Keratinocyte (primary cell): ENCODE measurements at regions not wholly inside any gene's neighbourhood (a gene's known extent, or its start where the extent isn't known, plus 50 kb on each side); places are given as distances from the start of the nearest gene placed in this dataset.

ENCODE experiments used
- DNase-seq: peaks from one replicate; pipeline ENCODE4 v3.0.0-alpha.2; 2011; ENCODE audit warnings: low read depth, missing footprints, low spot score
- FAIRE-seq: peaks from 2 replicates; lab custom pipeline; 2011; peaks lifted over from hg19 to GRCh38; lab: Jason Lieb, UNC
- H2AFZ ChIP-seq: 2 replicates; pipeline ENCODE4 v1.6.0; 2012; ENCODE audit warnings: low read length, control low read depth, inconsistent platforms; ENCODE audit not compliant: control insufficient read depth
- H3K27ac ChIP-seq: 2 replicates; pipeline ENCODE4 v1.5.1; 2011; ENCODE audit warnings: low read length; ENCODE audit not compliant: control insufficient read depth, insufficient read depth
- H3K27me3 ChIP-seq: 3 replicates; pipeline ENCODE4 v1.6.0; 2011; ENCODE audit warnings: low read length; ENCODE audit not compliant: control insufficient read depth, insufficient read depth; ENCODE audit errors: extremely low read depth
- H3K36me3 ChIP-seq, 2 experiments: 2 replicates in 1 of 2; 3 replicates in 1 of 2; pipeline ENCODE4 v1.5.1; 2011; ENCODE audit warnings: low read length in 2 of 2, mild to moderate bottlenecking in 1 of 2; ENCODE audit not compliant: control insufficient read depth in 2 of 2, insufficient read depth in 2 of 2; ENCODE audit errors: extremely low read depth in 1 of 2
- H3K4me1 ChIP-seq: 3 replicates; pipeline ENCODE4 v1.5.1; 2011; ENCODE audit warnings: low read length; ENCODE audit not compliant: control insufficient read depth, insufficient read depth; ENCODE audit errors: extremely low read depth
- H3K4me2 ChIP-seq: 3 replicates; pipeline ENCODE4 v1.6.0; 2011; ENCODE audit warnings: low read depth, low read length; ENCODE audit not compliant: control insufficient read depth, insufficient read depth; ENCODE audit errors: extremely low read depth
- H3K4me3 ChIP-seq, 3 experiments: fragments of 200-600 bp in 1 of 3; sonication (generic) in 1 of 3; 2 replicates in 2 of 3; 3 replicates in 1 of 3; pipeline ENCODE4 v1.5.1; 2011 to 2016; ENCODE audit warnings: low read length in 3 of 3, mild to moderate bottlenecking in 3 of 3, control low read depth in 2 of 3, inconsistent platforms in 1 of 3, low read depth in 1 of 3, mixed read lengths in 1 of 3, mixed run types in 1 of 3, moderate library complexity in 1 of 3; ENCODE audit not compliant: control insufficient read depth in 2 of 3, insufficient read depth in 2 of 3; ENCODE audit errors: extremely low read depth in 1 of 3
- H3K79me2 ChIP-seq: 2 replicates; pipeline ENCODE4 v1.6.0; 2012; ENCODE audit warnings: low read length; ENCODE audit not compliant: control insufficient read depth, insufficient read depth
- H3K9ac ChIP-seq: 3 replicates; pipeline ENCODE4 v1.6.0; 2011; ENCODE audit warnings: low read length; ENCODE audit not compliant: control insufficient read depth, insufficient read depth; ENCODE audit errors: extremely low read depth
- H3K9me1 ChIP-seq: 3 replicates; pipeline ENCODE4 v1.6.0; 2011; ENCODE audit warnings: low read length; ENCODE audit not compliant: control insufficient read depth, insufficient read depth; ENCODE audit errors: extremely low read depth
- H3K9me3 ChIP-seq: 2 replicates; pipeline ENCODE4 v1.5.1; 2012; ENCODE audit warnings: low read depth, low read length; ENCODE audit not compliant: control insufficient read depth
- H4K20me1 ChIP-seq: 3 replicates; pipeline ENCODE4 v1.6.0; 2011; ENCODE audit warnings: low read length; ENCODE audit not compliant: control insufficient read depth, insufficient read depth; ENCODE audit errors: extremely low read depth
- EZH2 ChIP-seq: IDR thresholded peaks from one replicate; pipeline ENCODE4 v1.6.1; 2012; ENCODE audit warnings: inconsistent platforms, mild to moderate bottlenecking, low read length, moderate library complexity
- dilution Hi-C: fragments of 300-500 bp; cut with MboI; formaldehyde crosslinking; loops from one replicate; pipeline ENCODE4 v1.7.0; 2020; ENCODE audit warnings: low sequenced_read_pairs; ENCODE audit not compliant: extremely low pct_ligation_motif_present
- TF ChIP-seq, protein P1 (sequence below), 3 experiments: IDR thresholded peaks in 1 of 3; conservative IDR thresholded peaks in 1 of 3; optimal IDR thresholded peaks in 1 of 3; 2 replicates in 2 of 3; 3 replicates in 1 of 3; pipeline versions ENCODE3 to v1.5.1; 2011; ENCODE audit warnings: low read length in 3 of 3, mild to moderate bottlenecking in 3 of 3, moderate library complexity in 2 of 3, control low read depth in 1 of 3, inconsistent platforms in 1 of 3; ENCODE audit not compliant: insufficient read depth in 2 of 3; ENCODE audit errors: extremely low read depth in 1 of 3

DNA sequence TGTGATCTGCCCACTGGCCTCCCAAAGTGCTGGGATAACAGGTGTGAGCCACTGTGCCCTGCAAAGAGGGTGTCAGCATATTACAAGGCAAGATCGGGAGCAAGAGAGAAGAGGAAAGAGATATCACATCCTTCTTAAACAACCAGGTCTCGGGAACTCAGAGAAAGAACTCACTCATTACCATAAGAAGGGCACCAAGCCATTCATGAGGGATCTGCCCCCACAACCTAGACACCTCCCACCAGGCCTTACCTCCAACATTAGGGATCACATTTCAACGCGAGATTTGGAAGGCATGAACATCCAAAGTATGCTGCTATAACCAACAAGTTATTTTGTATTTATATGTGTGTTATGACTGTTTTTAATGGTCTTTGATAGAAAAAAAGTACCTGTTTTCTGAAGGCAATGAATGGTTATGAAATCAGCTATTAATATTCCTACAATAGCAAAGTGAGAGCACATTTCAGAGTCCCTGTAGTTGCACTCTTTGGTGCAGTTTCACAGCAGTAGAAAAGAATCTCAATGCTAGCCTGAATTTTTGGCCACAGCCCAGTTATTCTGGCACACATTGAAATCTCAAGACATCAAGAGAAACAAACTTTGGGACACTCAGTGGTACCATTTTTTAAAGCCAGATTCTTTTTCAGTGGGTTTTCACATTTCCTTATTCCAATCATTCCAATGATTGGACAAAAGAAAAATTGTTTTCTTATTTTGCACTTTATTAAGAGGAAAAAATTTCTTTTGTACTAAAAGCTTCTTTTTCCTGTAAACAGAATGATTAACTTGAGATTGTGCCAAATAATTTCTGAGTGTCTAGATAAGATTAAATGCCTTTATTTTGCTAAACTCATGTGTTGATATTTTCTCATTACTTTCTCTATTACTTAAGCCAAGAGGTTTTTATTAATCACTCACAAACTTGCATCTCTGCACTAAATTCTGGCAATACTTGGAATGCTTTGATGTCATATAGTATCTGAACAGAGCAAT is 582.6 kb upstream of the ATP2B1 start:
- TF ChIP-seq EZH2: no peak
- TF ChIP-seq, protein P1, sequence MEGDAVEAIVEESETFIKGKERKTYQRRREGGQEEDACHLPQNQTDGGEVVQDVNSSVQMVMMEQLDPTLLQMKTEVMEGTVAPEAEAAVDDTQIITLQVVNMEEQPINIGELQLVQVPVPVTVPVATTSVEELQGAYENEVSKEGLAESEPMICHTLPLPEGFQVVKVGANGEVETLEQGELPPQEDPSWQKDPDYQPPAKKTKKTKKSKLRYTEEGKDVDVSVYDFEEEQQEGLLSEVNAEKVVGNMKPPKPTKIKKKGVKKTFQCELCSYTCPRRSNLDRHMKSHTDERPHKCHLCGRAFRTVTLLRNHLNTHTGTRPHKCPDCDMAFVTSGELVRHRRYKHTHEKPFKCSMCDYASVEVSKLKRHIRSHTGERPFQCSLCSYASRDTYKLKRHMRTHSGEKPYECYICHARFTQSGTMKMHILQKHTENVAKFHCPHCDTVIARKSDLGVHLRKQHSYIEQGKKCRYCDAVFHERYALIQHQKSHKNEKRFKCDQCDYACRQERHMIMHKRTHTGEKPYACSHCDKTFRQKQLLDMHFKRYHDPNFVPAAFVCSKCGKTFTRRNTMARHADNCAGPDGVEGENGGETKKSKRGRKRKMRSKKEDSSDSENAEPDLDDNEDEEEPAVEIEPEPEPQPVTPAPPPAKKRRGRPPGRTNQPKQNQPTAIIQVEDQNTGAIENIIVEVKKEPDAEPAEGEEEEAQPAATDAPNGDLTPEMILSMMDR (optimal IDR thresholded peaks at IDR 0.05 in 1 of 3, IDR thresholded peaks at IDR 0.05 in 1 of 3, conservative IDR thresholded peaks at IDR 0.05 in 1 of 3; ENCODE audit: extremely low read depth in 1 of 3, insufficient read depth in 2 of 3, low read length in 3 of 3): no peak
- H3K9me1 ChIP-seq: no peaks in the 10 kb centered on the region
- no peaks in the 10 kb centered on the region for H4K20me1 ChIP-seq
- H3K9me3 ChIP-seq: no peaks in the 10 kb centered on the region
- DNase-seq (no peak), FAIRE-seq (no peak)
- H3K9ac ChIP-seq: no peak overlapping the region
- H3K27me3 ChIP-seq: no peaks in the 10 kb centered on the region
- dilution Hi-C loops: no loop called here
- no peaks in the 10 kb centered on the region for H3K4me1 ChIP-seq
- no peaks in the 10 kb centered on the region for H3K36me3 ChIP-seq
- no peak overlapping the region for H3K27ac ChIP-seq
- no peaks in the 10 kb centered on the region for H3K79me2 ChIP-seq
- no peak overlapping the region for H3K4me2 ChIP-seq
- no peak overlapping the region for H2AFZ ChIP-seq
- no peak overlapping the region for H3K4me3 ChIP-seq

DNA sequence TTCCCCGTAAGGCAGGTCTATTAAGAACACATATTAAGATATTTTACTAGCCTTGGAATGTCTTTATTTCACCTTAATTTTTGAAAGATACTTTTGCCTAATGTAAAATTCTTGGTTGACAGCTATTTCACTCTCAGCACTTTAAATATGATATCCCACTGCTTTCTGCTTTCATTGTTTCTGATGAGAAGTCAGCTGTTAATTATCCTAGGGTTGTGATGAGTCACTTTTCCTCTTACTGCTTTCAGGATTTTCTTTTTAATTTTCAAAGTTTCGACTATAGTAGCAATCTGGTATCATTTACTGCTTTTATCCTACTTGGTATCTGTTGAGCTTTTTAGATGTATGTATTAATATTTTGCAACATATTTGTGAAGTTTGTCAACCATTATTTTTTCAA is 578.9 kb upstream of the ATP2B1 start:
- no peaks in the 10 kb centered on the region for H3K9me1 ChIP-seq
- no peak overlapping the region for H3K27ac ChIP-seq
- H3K79me2 ChIP-seq: no peaks in the 10 kb centered on the region
- H3K4me1 ChIP-seq: no peaks in the 10 kb centered on the region
- H3K4me3 ChIP-seq: no peak overlapping the region
- H3K9ac ChIP-seq: no peak overlapping the region
- H3K36me3 ChIP-seq: no peaks in the 10 kb centered on the region
- no peaks in the 10 kb centered on the region for H4K20me1 ChIP-seq
- no peak overlapping the region for H3K4me2 ChIP-seq
- TF ChIP-seq, protein P1 (optimal IDR thresholded peaks at IDR 0.05 in 1 of 3, IDR thresholded peaks at IDR 0.05 in 1 of 3, conservative IDR thresholded peaks at IDR 0.05 in 1 of 3; ENCODE audit: extremely low read depth in 1 of 3, insufficient read depth in 2 of 3, low read length in 3 of 3): no peak
- TF ChIP-seq EZH2: no peak
- H2AFZ ChIP-seq: no peak overlapping the region
- no peak for FAIRE-seq
- H3K9me3 ChIP-seq: no peaks in the 10 kb centered on the region
- dilution Hi-C loops: no loop called here
- no peaks in the 10 kb centered on the region for H3K27me3 ChIP-seq
- no peak for DNase-seq
